Neural crest cell (in vitro differentiated cells): ENCODE measurements at regions not wholly inside any gene's neighbourhood (a gene's known extent, or its start where the extent isn't known, plus 50 kb on each side); places are given as distances from the start of the nearest gene placed in this dataset.

Experiments used
- DNase-seq: peaks from one replicate; pipeline ENCODE4 v3.0.0; 2021; ENCODE audit warnings: low read depth, mixed read lengths, low spot score
- H3K27ac Mint-ChIP-seq: one replicate; pipeline ENCODE4 v1.8.0; 2021; ENCODE audit warnings: mild to moderate bottlenecking, mixed read lengths; ENCODE audit not compliant: unreplicated experiment
- H3K27me3 Mint-ChIP-seq: 2 replicates; pipeline ENCODE4 v1.8.0; 2021; ENCODE audit warnings: low read depth, mild to moderate bottlenecking, mixed read lengths
- H3K36me3 Mint-ChIP-seq: 2 replicates; pipeline ENCODE4 v1.8.0; 2021; ENCODE audit warnings: low read depth, mild to moderate bottlenecking, mixed read lengths
- H3K4me1 Mint-ChIP-seq: 2 replicates; pipeline ENCODE4 v1.8.0; 2021; ENCODE audit warnings: mixed read lengths
- H3K4me3 Mint-ChIP-seq: one replicate; pipeline ENCODE4 v1.8.0; 2021; ENCODE audit warnings: mild to moderate bottlenecking, mixed read lengths
- H3K9me3 Mint-ChIP-seq: 2 replicates; pipeline ENCODE4 v1.8.0; 2021; ENCODE audit warnings: mixed read lengths
- TF ChIP-seq, protein P1 (sequence below): fragments of 200-600 bp; sonication (generic); conservative IDR thresholded peaks from 2 replicates; pipeline ENCODE4 v1.5.0; 2021; ENCODE audit warnings: antibody characterized with exemption, mild to moderate bottlenecking

DNA sequence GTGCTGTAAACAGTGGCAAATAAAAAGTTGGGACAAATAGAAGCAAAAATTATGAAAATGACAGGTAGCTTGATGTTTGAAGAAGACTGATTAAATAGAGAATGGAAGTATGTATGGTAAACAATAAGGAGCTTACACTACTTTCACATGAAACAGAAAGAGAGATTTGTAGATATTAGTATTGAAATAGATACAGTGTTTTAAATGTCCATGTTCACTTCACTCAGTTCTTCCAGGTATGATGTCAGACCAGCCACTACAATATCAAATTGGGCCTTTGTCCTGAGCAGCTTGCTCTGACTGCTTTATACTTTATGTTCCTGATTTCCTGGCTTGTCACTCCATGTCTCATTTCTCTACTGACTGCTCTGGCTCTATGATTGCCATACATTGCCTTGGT is 107.5 kb downstream of the CENPW start:
- Mint-ChIP-seq H3K36me3 (no peaks in the 10 kb centered on the region), H3K4me1 (peaks cover 8% of the 10 kb centered on the region), H3K27ac (no peak overlapping the region), H3K4me3 (no peak overlapping the region), H3K27me3 (no peaks in the 10 kb centered on the region), H3K9me3 (no peaks in the 10 kb centered on the region)
- TF ChIP-seq, protein P1, sequence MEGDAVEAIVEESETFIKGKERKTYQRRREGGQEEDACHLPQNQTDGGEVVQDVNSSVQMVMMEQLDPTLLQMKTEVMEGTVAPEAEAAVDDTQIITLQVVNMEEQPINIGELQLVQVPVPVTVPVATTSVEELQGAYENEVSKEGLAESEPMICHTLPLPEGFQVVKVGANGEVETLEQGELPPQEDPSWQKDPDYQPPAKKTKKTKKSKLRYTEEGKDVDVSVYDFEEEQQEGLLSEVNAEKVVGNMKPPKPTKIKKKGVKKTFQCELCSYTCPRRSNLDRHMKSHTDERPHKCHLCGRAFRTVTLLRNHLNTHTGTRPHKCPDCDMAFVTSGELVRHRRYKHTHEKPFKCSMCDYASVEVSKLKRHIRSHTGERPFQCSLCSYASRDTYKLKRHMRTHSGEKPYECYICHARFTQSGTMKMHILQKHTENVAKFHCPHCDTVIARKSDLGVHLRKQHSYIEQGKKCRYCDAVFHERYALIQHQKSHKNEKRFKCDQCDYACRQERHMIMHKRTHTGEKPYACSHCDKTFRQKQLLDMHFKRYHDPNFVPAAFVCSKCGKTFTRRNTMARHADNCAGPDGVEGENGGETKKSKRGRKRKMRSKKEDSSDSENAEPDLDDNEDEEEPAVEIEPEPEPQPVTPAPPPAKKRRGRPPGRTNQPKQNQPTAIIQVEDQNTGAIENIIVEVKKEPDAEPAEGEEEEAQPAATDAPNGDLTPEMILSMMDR, result no peak
- no peak for DNase-seq

DNA sequence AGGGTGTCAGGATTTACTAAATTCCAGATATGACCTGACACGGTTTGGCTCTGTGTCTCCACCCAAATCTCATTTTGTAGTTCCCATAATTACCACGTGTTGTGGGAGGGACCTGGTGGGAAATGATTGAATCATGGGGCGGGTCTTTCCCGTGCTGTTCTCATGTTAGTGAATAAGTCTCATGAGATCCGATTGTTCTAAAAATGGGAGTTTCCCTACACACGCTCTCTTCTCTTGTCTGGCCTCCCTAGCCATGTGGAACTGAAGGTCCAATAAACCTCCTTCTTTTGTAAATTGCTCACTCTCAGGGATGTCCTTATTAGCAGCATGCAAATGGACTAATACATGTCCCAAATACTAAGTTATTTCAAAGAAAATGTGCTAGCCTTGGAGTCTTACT is 121.1 kb downstream of the CENPW start:
- TF ChIP-seq, protein P1, result no peak
- Mint-ChIP-seq H3K4me3 (no peak overlapping the region), H3K27me3 (no peaks in the 10 kb centered on the region), H3K4me1 (no peaks in the 10 kb centered on the region), H3K9me3 (peaks cover 8% of the 10 kb centered on the region), H3K27ac (no peak overlapping the region), H3K36me3 (no peaks in the 10 kb centered on the region)
- DNase-seq, result no peak

DNA sequence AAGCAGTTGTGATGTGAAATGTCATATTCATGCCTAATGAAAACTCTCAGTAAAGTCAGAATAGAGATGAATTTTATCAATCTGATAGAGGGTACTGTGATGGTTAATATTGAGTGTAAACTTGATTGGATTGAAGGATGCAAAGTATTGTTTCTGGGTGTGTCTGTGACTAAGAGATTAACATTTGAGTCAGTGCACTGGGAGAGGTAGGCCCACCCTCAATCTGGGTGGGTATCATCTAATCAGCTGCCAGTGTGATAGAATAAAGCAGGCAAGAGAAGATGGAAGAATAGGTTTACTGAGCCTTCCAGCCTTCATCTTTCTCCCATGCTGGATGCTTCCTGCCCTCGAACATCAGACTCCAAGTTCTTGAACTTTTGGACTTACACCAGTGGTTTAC is 124.3 kb downstream of the CENPW start:
- Mint-ChIP-seq H3K27me3 (no peaks in the 10 kb centered on the region), H3K9me3 (peaks cover 2% of the 10 kb centered on the region)
- TF ChIP-seq, protein P1, result no peak

DNA sequence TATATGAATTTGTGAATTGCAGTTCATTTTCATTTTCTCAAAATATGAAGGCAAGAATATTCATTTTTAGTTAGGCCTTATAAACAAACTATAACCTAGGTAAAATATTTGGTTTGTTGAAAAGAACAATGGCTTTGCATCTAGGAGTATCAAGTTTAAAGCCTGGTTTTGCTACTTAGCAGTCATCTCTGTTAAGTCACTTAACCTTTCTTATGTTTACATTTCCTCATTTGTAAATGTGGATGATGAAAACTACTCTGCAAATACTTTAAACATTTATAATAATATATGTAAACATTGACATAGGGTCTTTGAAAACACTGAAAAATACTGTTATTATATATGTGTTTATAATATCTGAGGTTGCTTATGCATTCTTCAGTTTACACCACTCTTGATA is 135.5 kb downstream of the CENPW start:
- no peak for DNase-seq
- H3K27ac Mint-ChIP-seq, result no peak overlapping the region
- peaks cover 2% of the 10 kb centered on the region for H3K9me3 Mint-ChIP-seq
- no peaks in the 10 kb centered on the region for H3K4me1 Mint-ChIP-seq
- H3K36me3 Mint-ChIP-seq, result peaks cover 2% of the 10 kb centered on the region
- H3K27me3 Mint-ChIP-seq, result no peaks in the 10 kb centered on the region
- TF ChIP-seq, protein P1, result no peak
- no peak overlapping the region for H3K4me3 Mint-ChIP-seq

More for the DNA sequence above, 124.3 kb downstream of the CENPW start:
- Mint-ChIP-seq H3K27ac (no peak overlapping the region), H3K4me3 (no peak overlapping the region), H3K4me1 (no peaks in the 10 kb centered on the region), H3K36me3 (no peaks in the 10 kb centered on the region)
- DNase-seq, result no peak

DNA sequence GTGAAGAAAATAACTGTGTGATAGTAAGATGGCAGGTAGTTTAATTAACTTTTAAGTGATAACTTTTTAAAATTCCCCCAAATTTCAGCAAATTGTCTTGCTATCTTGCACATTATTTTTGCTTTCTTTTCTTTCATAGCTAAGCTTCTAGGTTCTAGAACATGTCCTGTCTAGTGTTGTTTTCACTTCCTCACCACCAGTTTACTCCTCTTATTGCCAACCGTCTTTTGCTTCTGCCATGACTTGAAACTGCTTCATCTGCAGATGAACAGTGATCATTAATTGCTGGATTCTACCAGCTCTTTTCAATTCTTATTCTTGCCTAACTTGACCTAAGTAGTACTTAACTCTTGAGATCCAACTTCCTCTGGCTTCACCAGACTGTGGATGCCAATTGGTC is 137.8 kb downstream of the CENPW start:
- H3K9me3 Mint-ChIP-seq, result no peaks in the 10 kb centered on the region
- TF ChIP-seq, protein P1, result no peak
- no peak for DNase-seq
- no peaks in the 10 kb centered on the region for H3K27me3 Mint-ChIP-seq
- H3K4me3 Mint-ChIP-seq, result no peak overlapping the region
- H3K27ac Mint-ChIP-seq, result no peak overlapping the region
- H3K36me3 Mint-ChIP-seq, result no peaks in the 10 kb centered on the region
- no peaks in the 10 kb centered on the region for H3K4me1 Mint-ChIP-seq

DNA sequence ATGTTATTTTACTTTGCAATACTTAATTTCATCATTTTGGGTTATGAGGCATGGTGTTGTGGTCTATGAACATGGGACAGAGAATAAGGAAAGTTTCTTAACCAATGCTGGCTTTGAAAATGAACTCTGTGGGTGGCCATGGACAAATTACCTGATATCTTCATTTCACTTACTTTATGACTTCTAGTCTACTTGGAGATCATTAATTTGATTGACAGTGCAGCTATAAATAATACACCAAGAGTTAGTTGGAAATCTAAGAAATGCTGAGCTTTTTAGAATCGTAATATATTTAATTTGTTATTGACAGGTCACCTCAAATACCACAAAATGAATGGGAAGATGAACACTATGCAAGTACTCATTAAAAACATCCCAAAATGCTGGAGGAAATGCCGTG is 140.4 kb downstream of the CENPW start:
- Mint-ChIP-seq H3K36me3 (no peaks in the 10 kb centered on the region), H3K27me3 (no peaks in the 10 kb centered on the region), H3K9me3 (no peaks in the 10 kb centered on the region), H3K27ac (no peak overlapping the region), H3K4me1 (no peaks in the 10 kb centered on the region), H3K4me3 (no peak overlapping the region)
- no peak for DNase-seq
- TF ChIP-seq, protein P1, result no peak
